AG04450 (cell line): ENCODE measurements at regions not wholly inside any gene's neighbourhood (a gene's known extent, or its start where the extent isn't known, plus 50 kb on each side); places are given as distances from the start of the nearest gene placed in this dataset.
"Not testable (repeated sequence)": the region's sequence is repeated elsewhere in the genome, so short reads cannot be mapped to it uniquely, and the experiment has no call there.

Experiments used
- CTCF ChIA-PET: fragments of 300-600, 350-600 bp; formaldehyde crosslinking; extraction: SDS; loops from one replicate; lab custom pipeline; 2022; ENCODE audit warnings: antibody characterized with exemption, inconsistent platforms; lab: Charles Lee
- POLR2A ChIA-PET: fragments of 350-600 bp; formaldehyde crosslinking; extraction: SDS; loops from one replicate; lab custom pipeline; 2021; ENCODE audit warnings: antibody characterized with exemption, inconsistent platforms; lab: Yijun Ruan, JAX
- DNase-seq: peaks from one replicate; pipeline ENCODE4 v3.0.0-alpha.2; 2011; ENCODE audit warnings: low read depth, low spot score
- H3K27ac ChIP-seq: one replicate; pipeline ENCODE4 v1.5.1; 2012; ENCODE audit warnings: low read depth, low read length, control low read depth
- H3K27me3 ChIP-seq: one replicate; pipeline ENCODE4 v1.6.0; 2012; ENCODE audit warnings: low read length; ENCODE audit not compliant: control insufficient read depth, insufficient read depth
- H3K4me3 ChIP-seq: 2 replicates; pipeline ENCODE4 v1.5.1; 2011; ENCODE audit warnings: mild to moderate bottlenecking, low read depth, low read length, control low read depth
- H3K9me3 ChIP-seq: 2 replicates; pipeline ENCODE4 v1.5.1; 2012; ENCODE audit warnings: low read length; ENCODE audit not compliant: control insufficient read depth, insufficient read depth
- TF ChIP-seq, protein P1 (sequence below): IDR thresholded peaks from 2 replicates; pipeline ENCODE4 v1.5.1; 2011; ENCODE audit warnings: low read depth, low read length, control low read depth, inconsistent platforms

DNA sequence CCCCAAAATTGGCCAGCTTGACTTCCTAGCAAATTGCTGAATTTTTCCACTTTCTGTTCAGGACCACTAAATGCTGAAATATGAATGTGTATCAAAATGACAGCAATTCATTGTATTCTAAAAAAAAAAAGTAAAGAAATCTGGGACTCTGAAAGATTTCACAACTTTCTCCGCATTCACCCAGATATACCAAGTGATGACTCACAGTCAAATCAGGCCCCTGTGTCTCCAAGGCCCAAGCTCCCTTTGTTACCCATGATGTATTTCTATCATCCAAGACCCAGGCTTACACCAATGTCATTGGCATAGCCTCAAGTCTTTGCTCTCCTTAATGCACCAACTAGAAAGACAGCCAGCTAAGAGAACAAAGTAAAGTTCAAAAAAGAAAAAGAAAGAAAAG lies 493.9 kb downstream of the NTRK2 start:
- no peak for DNase-seq
- Histone ChIP-seq H3K9me3 (peaks cover 5% of the 10 kb centered on the region; the same call in 1 of the 2 replicates), H3K27me3 (no peaks in the 10 kb centered on the region), H3K27ac (no peak overlapping the region), H3K4me3 (no peak overlapping the region)
- TF ChIP-seq, protein P1, sequence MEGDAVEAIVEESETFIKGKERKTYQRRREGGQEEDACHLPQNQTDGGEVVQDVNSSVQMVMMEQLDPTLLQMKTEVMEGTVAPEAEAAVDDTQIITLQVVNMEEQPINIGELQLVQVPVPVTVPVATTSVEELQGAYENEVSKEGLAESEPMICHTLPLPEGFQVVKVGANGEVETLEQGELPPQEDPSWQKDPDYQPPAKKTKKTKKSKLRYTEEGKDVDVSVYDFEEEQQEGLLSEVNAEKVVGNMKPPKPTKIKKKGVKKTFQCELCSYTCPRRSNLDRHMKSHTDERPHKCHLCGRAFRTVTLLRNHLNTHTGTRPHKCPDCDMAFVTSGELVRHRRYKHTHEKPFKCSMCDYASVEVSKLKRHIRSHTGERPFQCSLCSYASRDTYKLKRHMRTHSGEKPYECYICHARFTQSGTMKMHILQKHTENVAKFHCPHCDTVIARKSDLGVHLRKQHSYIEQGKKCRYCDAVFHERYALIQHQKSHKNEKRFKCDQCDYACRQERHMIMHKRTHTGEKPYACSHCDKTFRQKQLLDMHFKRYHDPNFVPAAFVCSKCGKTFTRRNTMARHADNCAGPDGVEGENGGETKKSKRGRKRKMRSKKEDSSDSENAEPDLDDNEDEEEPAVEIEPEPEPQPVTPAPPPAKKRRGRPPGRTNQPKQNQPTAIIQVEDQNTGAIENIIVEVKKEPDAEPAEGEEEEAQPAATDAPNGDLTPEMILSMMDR = no peak
- CTCF ChIA-PET = no interaction called here
- POLR2A ChIA-PET = no interaction called here

DNA sequence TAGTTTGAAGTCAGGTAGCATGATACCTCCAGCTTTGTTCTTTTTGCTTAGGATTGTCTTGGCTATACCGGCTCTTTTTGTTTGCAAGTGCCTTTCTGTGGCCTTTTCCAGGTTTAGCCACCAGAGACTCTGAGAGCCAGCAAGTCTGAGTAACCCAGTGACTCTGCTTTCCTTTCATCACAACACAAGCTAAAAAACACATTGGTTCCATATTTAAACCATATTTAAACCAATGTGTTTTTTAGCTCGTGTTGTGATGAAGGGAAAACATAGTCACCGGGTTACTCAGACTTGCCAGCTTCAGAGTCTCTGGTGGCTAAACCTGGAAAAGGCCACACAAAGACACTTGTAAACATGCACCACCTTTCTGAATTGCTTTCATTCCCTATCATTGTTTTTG lies 493.3 kb downstream of the NTRK2 start:
- no peak overlapping the region for H3K4me3 ChIP-seq
- TF ChIP-seq, protein P1 = no peak
- peaks cover 7% of the 10 kb centered on the region; the same call in 1 of the 2 replicates for H3K9me3 ChIP-seq
- DNase-seq = no peak
- H3K27me3 ChIP-seq = no peaks in the 10 kb centered on the region
- H3K27ac ChIP-seq = no peak overlapping the region
- ChIA-PET CTCF (no interaction called here), POLR2A (no interaction called here)

DNA sequence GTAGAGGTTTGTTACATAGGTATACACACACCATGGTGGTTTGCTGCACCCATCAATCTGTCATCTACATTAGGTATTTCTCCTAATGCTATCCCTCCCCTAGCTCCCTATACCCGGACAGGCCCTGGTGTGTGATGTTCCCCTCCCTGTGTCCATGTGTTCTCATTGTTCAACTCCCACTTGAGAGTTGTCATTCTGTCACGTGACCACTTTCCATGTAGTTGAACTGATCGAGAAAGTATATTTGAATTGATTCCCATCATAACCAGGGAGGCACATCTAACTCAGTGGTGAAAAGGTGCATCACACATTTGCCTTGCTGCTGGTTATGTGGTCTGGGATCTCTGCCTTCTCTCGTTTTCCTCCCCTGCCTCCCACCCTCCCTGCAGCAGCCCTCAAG lies 491.4 kb downstream of the NTRK2 start:
- H3K27me3 ChIP-seq, H3K4me3 ChIP-seq, H3K27ac ChIP-seq, DNase-seq, POLR2A ChIA-PET, CTCF ChIA-PET: not testable (repeated sequence)
- peaks cover 11% of the 10 kb centered on the region; the same call in 1 of the 2 replicates for H3K9me3 ChIP-seq

DNA sequence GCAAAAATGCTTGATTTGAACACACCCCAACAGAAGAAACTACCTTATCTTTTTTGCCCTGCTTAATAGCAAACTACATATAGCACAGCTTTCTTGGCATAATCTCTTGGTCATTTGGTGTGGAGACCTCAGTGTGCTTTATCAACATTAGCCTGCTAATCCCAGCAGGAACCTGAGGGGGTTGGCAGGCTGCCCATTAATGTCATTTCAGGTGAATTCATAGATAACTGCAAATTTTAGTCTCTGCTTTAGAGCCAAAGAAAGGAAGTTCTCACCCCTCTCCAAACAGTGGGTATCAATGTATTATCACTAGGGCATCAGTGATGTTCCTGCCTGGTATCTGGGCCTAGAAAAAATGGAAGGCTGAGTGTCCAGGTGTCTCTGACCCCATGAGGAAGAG lies 489.0 kb downstream of the NTRK2 start:
- Histone ChIP-seq H3K9me3 (peaks cover 11% of the 10 kb centered on the region; the same call in 1 of the 2 replicates), H3K27me3 (no peaks in the 10 kb centered on the region), H3K27ac (no peak overlapping the region), H3K4me3 (no peak overlapping the region)
- ChIA-PET POLR2A (no interaction called here), CTCF (no interaction called here)
- TF ChIP-seq, protein P1 = no peak
- DNase-seq = no peak

DNA sequence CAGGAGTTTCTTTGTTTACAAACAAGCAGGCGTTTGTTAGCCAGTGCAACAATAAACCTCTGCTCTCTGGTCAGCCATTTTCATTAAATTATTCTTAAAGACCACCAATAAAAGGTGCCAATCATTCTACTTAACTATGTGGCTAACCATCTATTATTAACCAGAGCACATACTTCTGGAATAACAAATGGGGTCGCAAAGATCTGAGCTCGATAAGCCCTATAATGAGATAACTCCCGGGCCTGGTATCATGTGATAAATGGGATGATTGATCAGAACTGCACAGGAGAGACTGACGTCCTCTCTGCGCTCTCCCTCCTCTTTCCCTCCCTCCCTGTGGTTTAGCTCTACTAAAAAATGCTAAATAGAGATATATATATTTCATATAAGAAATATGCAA lies 488.2 kb downstream of the NTRK2 start:
- CTCF ChIA-PET = no interaction called here
- POLR2A ChIA-PET = no interaction called here
- TF ChIP-seq, protein P1 = no peak
- peaks cover 11% of the 10 kb centered on the region; the same call in 1 of the 2 replicates for H3K9me3 ChIP-seq
- DNase-seq = no peak
- H3K27ac ChIP-seq = no peak overlapping the region
- H3K27me3 ChIP-seq = no peaks in the 10 kb centered on the region
- H3K4me3 ChIP-seq = no peak overlapping the region

DNA sequence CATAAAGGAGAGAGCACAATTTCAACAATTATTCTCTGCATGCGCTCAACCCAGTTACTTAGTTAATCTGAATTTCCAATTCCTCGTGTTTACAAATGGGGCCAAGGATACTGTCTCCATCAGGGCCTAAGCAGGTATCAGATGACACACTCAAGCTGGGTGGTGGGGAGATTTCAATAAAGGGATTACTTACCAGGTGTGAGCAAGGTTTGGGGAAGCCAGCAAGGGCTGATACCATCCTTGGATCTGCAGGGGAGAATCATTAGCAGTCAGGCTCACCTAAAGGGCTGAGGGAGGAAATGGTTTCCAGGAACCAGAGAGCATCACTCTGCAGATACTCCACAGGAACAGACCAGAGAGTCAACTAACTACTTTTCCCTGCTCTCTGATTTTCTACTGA lies 487.1 kb downstream of the NTRK2 start:
- no peak for DNase-seq
- no peak overlapping the region for H3K27ac ChIP-seq
- ChIA-PET CTCF (no interaction called here), POLR2A (no interaction called here)
- no peaks in the 10 kb centered on the region for H3K27me3 ChIP-seq
- H3K4me3 ChIP-seq = no peak overlapping the region
- TF ChIP-seq, protein P1 = no peak
- H3K9me3 ChIP-seq = peaks cover 13% of the 10 kb centered on the region; the same call in 1 of the 2 replicates
